ENCODE measurements at regions not wholly inside any gene's neighbourhood (a gene's known extent, or its start where the extent isn't known, plus 50 kb on each side); places are given as distances from the start of the nearest gene placed in this dataset.
A peak's percentile ranks its signal among the peaks of the same experiment; 100 is the strongest.

DNA sequence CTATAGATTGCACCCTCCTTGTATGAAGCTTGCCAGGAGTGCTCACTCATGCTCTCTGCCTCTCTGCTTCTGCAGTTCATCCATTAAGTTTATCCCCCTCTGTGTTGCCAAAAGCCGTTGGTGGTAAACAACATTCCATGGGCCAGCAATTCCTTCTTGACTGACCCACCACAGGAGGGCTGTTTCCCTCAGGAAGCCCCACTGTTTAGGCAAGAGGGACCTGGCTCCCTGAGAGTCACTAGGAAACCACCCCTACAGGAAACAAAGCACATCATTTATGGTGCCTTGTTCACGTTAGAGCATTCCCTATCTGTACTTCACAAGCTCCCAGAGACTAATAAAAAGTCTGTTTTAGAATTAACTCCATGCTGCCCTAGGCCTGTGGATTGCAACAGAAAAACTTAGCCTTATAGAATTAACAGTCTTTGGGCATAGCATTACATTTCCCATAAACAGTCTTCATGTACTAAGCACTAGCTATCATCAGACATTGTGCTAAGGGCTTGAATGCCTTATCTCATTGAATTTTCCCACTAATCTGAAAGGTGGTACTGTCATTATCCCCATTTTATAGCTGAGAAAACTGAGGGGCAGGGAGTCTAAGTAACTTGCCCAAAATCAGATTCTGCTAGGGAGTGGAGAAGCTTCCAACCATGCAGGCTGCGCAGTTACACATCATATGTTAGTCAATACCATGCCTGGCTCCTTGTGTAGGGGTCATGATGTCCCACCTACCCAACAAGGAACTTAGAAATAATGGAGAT lies 149.9 kb downstream of the SHQ1 start:
- H3K27me3 ChIP-seq (ENCODE audit: control insufficient read depth, insufficient read depth, low read length): no peaks in the 10 kb centered on the region
- no peaks in the 10 kb centered on the region for H3K36me3 ChIP-seq (ENCODE audit: control insufficient read depth, insufficient read depth, low read length)
- WGBS (ENCODE audit: insufficient coverage, low lambda C conversion rate): no CpG with 5 or more reads among the region's 3 CpGs
- H3K4me3 ChIP-seq (ENCODE audit: low read length): no peak overlapping the region
- H3K27ac ChIP-seq (ENCODE audit: low read length): no peak overlapping the region
- H3K9me3 ChIP-seq (ENCODE audit: control insufficient read depth, low read depth, low read length): no peaks in the 10 kb centered on the region
- H3K4me1 ChIP-seq (ENCODE audit: control insufficient read depth, insufficient read depth, low read length): no peaks in the 10 kb centered on the region
- DNase-seq: peak in 1 of 2 donors; percentile 43

DNA sequence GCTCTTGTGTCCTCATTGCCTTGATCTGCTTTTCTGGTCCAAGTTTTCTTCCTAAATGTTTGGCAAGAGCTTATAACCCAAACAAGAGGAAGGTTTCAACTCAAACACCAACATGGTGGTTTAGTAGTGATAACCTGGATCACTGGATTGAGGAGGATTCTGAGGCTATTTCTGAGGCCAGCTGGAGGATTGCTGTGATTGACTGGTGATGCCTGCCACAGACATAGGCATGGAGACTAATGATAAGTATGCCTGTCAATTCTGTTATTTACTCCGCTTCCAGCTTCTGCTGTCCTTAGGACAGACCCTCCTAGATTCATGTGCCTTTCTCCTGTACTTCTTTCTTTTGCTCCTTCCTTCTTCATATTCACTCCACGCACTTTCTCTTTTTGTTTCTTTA lies 150.5 kb downstream of the SHQ1 start:
- Histone ChIP-seq H3K9me3 (ENCODE audit: control insufficient read depth, low read depth, low read length) (no peaks in the 10 kb centered on the region), H3K27me3 (ENCODE audit: control insufficient read depth, insufficient read depth, low read length) (no peaks in the 10 kb centered on the region), H3K27ac (ENCODE audit: low read length) (no peak overlapping the region), H3K36me3 (ENCODE audit: control insufficient read depth, insufficient read depth, low read length) (no peaks in the 10 kb centered on the region), H3K4me1 (ENCODE audit: control insufficient read depth, insufficient read depth, low read length) (peaks cover 4% of the 10 kb centered on the region), H3K4me3 (ENCODE audit: low read length) (no peak overlapping the region)
- 100% methylated on average over 2 of the region's 2 CpGs for WGBS (ENCODE audit: insufficient coverage, low lambda C conversion rate)
- DNase-seq: no peak

DNA sequence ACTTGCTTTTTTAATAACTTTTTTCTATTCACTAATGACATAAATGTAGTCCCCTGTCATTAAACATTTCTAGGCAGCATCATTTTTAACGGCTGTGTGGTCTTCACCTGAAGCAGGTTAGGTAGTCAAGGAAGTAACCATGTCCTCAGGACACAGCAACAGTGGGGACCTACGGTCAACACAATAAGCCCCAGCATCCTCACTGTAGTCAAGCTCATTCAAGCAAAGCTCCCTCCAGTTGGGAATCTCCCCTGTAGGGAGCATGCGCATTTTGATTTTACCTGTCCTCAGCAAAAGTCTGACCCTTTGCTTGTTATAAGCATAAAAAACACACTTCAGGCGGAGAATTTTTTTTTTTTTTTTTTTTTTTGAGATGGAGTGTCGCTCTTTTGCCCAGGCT lies 151.4 kb downstream of the SHQ1 start:
- Histone ChIP-seq H3K4me1 (ENCODE audit: control insufficient read depth, insufficient read depth, low read length) (peaks cover 6% of the 10 kb centered on the region), H3K4me3 (ENCODE audit: low read length) (no peak overlapping the region), H3K9me3 (ENCODE audit: control insufficient read depth, low read depth, low read length) (no peaks in the 10 kb centered on the region), H3K27me3 (ENCODE audit: control insufficient read depth, insufficient read depth, low read length) (no peaks in the 10 kb centered on the region), H3K27ac (ENCODE audit: low read length) (no peak overlapping the region), H3K36me3 (ENCODE audit: control insufficient read depth, insufficient read depth, low read length) (no peaks in the 10 kb centered on the region)
- WGBS (ENCODE audit: insufficient coverage, low lambda C conversion rate): no CpG with 5 or more reads among the region's 5 CpGs
- no peak for DNase-seq

DNA sequence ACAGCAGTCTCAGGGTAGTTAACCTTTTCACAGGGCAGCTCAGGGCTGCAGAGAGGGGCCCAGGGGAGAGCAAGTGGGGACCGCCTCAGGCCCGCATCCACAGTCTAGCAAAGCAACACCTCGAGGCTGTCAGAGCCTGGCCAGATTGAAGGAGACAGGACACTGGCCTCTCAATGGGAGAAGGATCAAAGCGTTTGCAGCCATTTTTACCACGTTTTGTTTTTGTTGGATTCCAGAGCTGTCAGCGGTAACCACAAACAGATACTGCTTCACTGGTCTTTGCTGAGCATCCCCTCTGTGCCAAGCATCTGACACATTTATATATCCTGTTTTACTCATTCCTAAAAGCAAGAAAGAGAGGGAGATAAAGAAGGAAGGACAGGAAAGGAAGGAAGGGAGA lies 153.8 kb downstream of the SHQ1 start:
- no CpG with 5 or more reads among the region's 6 CpGs for WGBS (ENCODE audit: insufficient coverage, low lambda C conversion rate)
- H3K36me3 ChIP-seq (ENCODE audit: control insufficient read depth, insufficient read depth, low read length): no peaks in the 10 kb centered on the region
- no peaks in the 10 kb centered on the region for H3K9me3 ChIP-seq (ENCODE audit: control insufficient read depth, low read depth, low read length)
- H3K27ac ChIP-seq (ENCODE audit: low read length): no peak overlapping the region
- no peak overlapping the region for H3K4me3 ChIP-seq (ENCODE audit: low read length)
- H3K27me3 ChIP-seq (ENCODE audit: control insufficient read depth, insufficient read depth, low read length): no peaks in the 10 kb centered on the region
- DNase-seq: no peak
- H3K4me1 ChIP-seq (ENCODE audit: control insufficient read depth, insufficient read depth, low read length): peaks cover 6% of the 10 kb centered on the region

DNA sequence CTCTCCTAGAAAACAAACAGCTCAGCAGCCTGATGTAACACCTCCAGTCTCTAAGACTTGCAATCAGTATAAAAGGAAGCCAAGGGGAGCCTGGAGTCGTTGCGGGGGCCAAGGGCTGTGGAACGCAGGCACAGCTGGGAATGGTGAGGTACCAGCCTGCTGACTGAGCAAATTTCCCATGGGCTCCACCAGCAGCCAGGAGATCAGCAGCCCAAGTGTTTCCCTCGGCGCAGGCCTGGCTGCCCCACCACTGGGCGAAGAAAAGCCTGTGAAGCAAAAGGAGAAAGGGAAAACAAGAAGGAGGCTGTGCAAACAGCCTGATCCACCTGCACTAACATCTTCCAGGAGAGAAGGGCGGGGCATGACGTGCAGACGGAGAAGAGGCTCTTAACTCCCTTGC lies 155.3 kb downstream of the SHQ1 start:
- peak; percentile 50 to 83 for DNase-seq
- no peaks in the 10 kb centered on the region for H3K36me3 ChIP-seq (ENCODE audit: control insufficient read depth, insufficient read depth, low read length)
- H3K27me3 ChIP-seq (ENCODE audit: control insufficient read depth, insufficient read depth, low read length): no peaks in the 10 kb centered on the region
- H3K27ac ChIP-seq (ENCODE audit: low read length): peak overlapping the region; percentile 49
- WGBS (ENCODE audit: insufficient coverage, low lambda C conversion rate): no CpG with 5 or more reads among the region's 9 CpGs
- H3K4me3 ChIP-seq (ENCODE audit: low read length): no peak overlapping the region
- no peaks in the 10 kb centered on the region for H3K9me3 ChIP-seq (ENCODE audit: control insufficient read depth, low read depth, low read length)
- peaks cover 6% of the 10 kb centered on the region for H3K4me1 ChIP-seq (ENCODE audit: control insufficient read depth, insufficient read depth, low read length)

DNA sequence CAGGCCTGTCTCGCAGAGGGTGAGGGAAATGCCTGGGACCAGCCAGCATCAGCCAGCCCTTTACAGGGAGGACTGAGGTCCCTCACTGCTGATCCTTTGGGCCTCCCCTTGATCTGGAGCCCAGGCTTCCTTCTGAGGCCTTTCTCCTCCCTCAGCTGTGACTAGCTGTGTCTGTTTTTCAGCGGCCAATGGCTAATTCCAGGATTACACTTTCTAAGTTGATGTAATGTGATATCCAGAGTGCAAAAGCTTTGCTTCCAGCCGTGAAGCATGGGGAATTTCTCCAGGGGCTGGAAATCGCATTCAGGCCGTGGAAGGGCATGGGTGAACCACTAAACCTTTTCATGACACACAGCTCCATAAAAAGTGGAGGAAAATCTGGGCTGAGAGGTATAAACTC lies 157.6 kb downstream of the SHQ1 start:
- Histone ChIP-seq H3K4me3 (ENCODE audit: low read length) (no peak overlapping the region), H3K4me1 (ENCODE audit: control insufficient read depth, insufficient read depth, low read length) (peaks cover 6% of the 10 kb centered on the region), H3K36me3 (ENCODE audit: control insufficient read depth, insufficient read depth, low read length) (no peaks in the 10 kb centered on the region), H3K27me3 (ENCODE audit: control insufficient read depth, insufficient read depth, low read length) (no peaks in the 10 kb centered on the region), H3K9me3 (ENCODE audit: control insufficient read depth, low read depth, low read length) (no peaks in the 10 kb centered on the region), H3K27ac (ENCODE audit: low read length) (no peak overlapping the region)
- DNase-seq: no peak
- WGBS (ENCODE audit: insufficient coverage, low lambda C conversion rate): 100% methylated on average over 1 of the region's 5 CpGs

DNA sequence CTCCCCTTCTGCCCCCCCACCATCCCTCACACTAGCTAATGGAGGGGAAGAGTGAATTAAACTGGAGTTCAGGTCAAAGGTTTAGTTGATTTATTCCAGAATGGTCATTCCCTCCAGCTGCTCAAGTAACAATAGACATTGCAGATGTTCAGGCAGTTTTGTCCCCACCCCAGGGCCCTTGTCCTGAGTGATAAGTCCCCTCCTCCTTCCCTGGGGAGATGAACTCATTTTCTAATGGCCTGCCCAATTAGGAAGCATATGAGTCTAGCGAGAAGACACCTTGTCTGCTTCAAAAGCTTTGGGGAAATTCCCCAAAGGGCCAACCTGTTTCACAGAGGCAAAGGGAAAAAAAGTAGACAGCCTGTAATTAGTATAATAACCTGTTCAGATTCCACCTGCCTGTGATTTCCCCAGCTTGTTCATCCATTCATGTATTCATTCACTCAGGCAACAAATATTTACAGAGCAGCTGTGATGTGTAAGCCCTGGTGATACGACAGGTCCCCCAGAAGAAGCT lies 165.3 kb downstream of the SHQ1 start:
- peaks cover 13% of the 10 kb centered on the region for H3K4me1 ChIP-seq (ENCODE audit: control insufficient read depth, insufficient read depth, low read length)
- no peak overlapping the region for H3K4me3 ChIP-seq (ENCODE audit: low read length)
- no peaks in the 10 kb centered on the region for H3K27me3 ChIP-seq (ENCODE audit: control insufficient read depth, insufficient read depth, low read length)
- no peaks in the 10 kb centered on the region for H3K9me3 ChIP-seq (ENCODE audit: control insufficient read depth, low read depth, low read length)
- no peak overlapping the region for H3K27ac ChIP-seq (ENCODE audit: low read length)
- DNase-seq: peak in 1 of 2 donors; percentile 73
- no peaks in the 10 kb centered on the region for H3K36me3 ChIP-seq (ENCODE audit: control insufficient read depth, insufficient read depth, low read length)
- WGBS (ENCODE audit: insufficient coverage, low lambda C conversion rate): no CpG with 5 or more reads among the region's 2 CpGs

DNA sequence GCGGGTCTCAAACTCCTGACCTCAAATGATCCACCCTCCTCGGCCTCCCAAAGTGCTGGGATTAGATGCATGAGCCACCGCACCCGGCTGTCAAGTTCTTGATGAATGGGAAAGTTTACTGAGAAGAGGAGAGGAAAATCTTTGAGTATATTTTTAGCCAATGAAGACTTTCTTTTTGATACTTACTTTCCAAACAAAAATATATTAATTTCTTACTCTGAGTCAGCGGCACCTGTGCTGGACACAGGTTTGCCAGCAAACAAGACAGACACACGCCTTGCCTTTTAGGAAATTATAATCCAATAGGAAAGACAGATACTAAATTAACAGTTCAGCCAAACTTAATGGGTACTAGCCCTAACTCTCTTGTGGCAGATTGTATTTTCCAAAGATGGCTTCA lies 166.6 kb downstream of the SHQ1 start:
- Histone ChIP-seq H3K4me1 (ENCODE audit: control insufficient read depth, insufficient read depth, low read length) (peaks cover 14% of the 10 kb centered on the region), H3K36me3 (ENCODE audit: control insufficient read depth, insufficient read depth, low read length) (no peaks in the 10 kb centered on the region), H3K27me3 (ENCODE audit: control insufficient read depth, insufficient read depth, low read length) (no peaks in the 10 kb centered on the region), H3K27ac (ENCODE audit: low read length) (no peak overlapping the region), H3K9me3 (ENCODE audit: control insufficient read depth, low read depth, low read length) (no peaks in the 10 kb centered on the region), H3K4me3 (ENCODE audit: low read length) (no peak overlapping the region)
- 100% methylated on average over 1 of the region's 6 CpGs for WGBS (ENCODE audit: insufficient coverage, low lambda C conversion rate)
- DNase-seq: no peak

DNA sequence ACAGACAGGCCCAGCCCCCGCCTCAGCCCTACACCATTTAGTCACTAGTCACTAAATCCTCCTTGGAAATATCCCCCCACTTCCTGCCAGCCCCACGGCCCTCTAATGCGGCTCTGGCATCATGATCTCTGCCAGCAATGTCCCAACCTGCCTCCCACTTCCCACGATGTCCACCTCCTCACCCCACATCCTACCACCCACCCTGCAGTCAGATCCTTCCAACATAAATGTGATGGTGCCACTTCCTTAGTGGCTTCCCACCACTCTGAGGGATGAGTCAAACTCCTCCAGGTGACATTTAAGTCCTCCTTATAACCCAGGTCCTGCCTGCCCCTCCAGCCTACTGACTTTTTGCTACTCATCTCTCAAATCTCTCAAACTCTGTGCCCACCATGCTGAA lies 167.5 kb downstream of the SHQ1 start:
- no peak for DNase-seq
- H3K4me3 ChIP-seq (ENCODE audit: low read length): no peak overlapping the region
- 100% methylated on average over 1 of the region's 4 CpGs for WGBS (ENCODE audit: insufficient coverage, low lambda C conversion rate)
- no peaks in the 10 kb centered on the region for H3K27me3 ChIP-seq (ENCODE audit: control insufficient read depth, insufficient read depth, low read length)
- no peaks in the 10 kb centered on the region for H3K36me3 ChIP-seq (ENCODE audit: control insufficient read depth, insufficient read depth, low read length)
- H3K9me3 ChIP-seq (ENCODE audit: control insufficient read depth, low read depth, low read length): no peaks in the 10 kb centered on the region
- H3K27ac ChIP-seq (ENCODE audit: low read length): no peak overlapping the region
- peaks cover 14% of the 10 kb centered on the region for H3K4me1 ChIP-seq (ENCODE audit: control insufficient read depth, insufficient read depth, low read length)

DNA sequence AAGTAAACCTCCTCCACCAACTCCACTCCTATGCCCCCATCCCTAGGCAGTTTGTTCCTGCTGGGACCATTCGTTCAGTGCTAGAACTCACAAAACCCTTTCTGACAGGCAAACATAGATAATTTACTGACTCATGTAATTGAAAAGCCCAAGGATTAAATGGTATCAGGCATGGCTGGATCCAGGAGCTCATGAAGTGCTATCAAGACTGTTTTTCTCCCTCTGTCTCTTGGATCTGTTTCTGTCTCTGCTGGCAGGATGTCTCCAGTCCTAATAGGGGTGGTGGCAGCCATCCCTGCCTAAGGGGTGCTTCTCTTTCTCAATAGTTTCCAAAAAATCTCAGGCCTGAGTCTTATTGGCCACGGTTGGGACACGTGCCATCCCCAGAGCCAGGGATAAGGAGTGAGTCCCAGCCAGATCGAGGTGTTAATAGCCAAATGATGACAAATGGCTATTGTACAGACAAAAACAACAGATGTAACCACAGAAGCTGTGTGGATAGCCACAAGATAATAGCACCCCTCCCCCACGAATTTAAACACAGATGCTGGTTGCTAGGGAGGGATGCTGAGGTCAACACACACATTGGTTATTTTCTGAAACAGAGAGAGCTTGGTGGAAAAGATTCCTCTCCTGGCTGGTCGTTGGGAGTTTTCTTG lies 168.6 kb downstream of the SHQ1 start:
- DNase-seq: no peak
- no peak overlapping the region for H3K27ac ChIP-seq (ENCODE audit: low read length)
- H3K27me3 ChIP-seq (ENCODE audit: control insufficient read depth, insufficient read depth, low read length): no peaks in the 10 kb centered on the region
- H3K9me3 ChIP-seq (ENCODE audit: control insufficient read depth, low read depth, low read length): no peaks in the 10 kb centered on the region
- whole genome bisulfite sequencing (ENCODE audit: insufficient coverage, low lambda C conversion rate): no CpG with 5 or more reads among the region's 6 CpGs
- H3K4me3 ChIP-seq (ENCODE audit: low read length): no peak overlapping the region
- H3K4me1 ChIP-seq (ENCODE audit: control insufficient read depth, insufficient read depth, low read length): peaks cover 14% of the 10 kb centered on the region
- no peaks in the 10 kb centered on the region for H3K36me3 ChIP-seq (ENCODE audit: control insufficient read depth, insufficient read depth, low read length)
